IPS-18a (cell line): ENCODE measurements at regions not wholly inside any gene's neighbourhood (a gene's known extent, or its start where the extent isn't known, plus 50 kb on each side); places are given as distances from the start of the nearest gene placed in this dataset.

Experiments
- H3K27ac ChIP-seq: one replicate; pipeline ENCODE4 v1.5.1; 2013; ENCODE audit warnings: low read length
- H3K27me3 ChIP-seq: one replicate; pipeline ENCODE4 v1.6.1; 2013; ENCODE audit warnings: mild to moderate bottlenecking, low read length; ENCODE audit not compliant: control insufficient read depth, insufficient read depth
- H3K36me3 ChIP-seq: one replicate; pipeline ENCODE4 v1.6.1; 2013; ENCODE audit warnings: low read depth, low read length; ENCODE audit not compliant: control insufficient read depth
- H3K4me1 ChIP-seq: one replicate; pipeline ENCODE4 v1.6.1; 2013; ENCODE audit warnings: low read depth, low read length; ENCODE audit not compliant: control insufficient read depth
- H3K4me3 ChIP-seq: one replicate; pipeline ENCODE4 v1.5.1; 2013; ENCODE audit warnings: low read length
- H3K9ac ChIP-seq: one replicate; pipeline ENCODE4 v1.6.1; 2013; ENCODE audit warnings: mild to moderate bottlenecking, low read length, moderate library complexity
- H3K9me3 ChIP-seq: one replicate; pipeline ENCODE4 v1.6.1; 2013; ENCODE audit warnings: low read depth, low read length; ENCODE audit not compliant: control insufficient read depth

DNA sequence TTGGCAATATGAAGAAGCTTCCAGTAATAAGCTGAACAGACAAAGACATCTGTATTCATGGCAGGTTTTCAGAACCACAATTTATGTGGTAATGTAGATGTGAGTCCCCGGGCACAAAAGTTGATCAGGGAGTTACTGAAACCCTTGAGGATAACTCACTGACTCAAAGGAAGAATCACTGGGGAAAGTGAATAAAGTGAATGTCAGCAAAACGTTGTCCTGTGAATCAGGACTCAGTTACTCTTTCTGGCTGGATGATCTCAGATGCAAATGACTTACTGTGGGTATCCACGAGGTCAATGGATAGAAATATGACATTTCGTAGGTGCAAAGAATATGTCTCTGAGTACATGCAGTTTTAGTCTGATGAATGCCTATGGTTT lies 172.8 kb upstream of the CTBP2 start:
- Histone ChIP-seq H3K4me3 (no peak overlapping the region), H3K4me1 (no peaks in the 10 kb centered on the region), H3K9me3 (no peaks in the 10 kb centered on the region), H3K36me3 (no peaks in the 10 kb centered on the region), H3K27ac (no peak overlapping the region), H3K27me3 (no peaks in the 10 kb centered on the region), H3K9ac (no peak overlapping the region)

DNA sequence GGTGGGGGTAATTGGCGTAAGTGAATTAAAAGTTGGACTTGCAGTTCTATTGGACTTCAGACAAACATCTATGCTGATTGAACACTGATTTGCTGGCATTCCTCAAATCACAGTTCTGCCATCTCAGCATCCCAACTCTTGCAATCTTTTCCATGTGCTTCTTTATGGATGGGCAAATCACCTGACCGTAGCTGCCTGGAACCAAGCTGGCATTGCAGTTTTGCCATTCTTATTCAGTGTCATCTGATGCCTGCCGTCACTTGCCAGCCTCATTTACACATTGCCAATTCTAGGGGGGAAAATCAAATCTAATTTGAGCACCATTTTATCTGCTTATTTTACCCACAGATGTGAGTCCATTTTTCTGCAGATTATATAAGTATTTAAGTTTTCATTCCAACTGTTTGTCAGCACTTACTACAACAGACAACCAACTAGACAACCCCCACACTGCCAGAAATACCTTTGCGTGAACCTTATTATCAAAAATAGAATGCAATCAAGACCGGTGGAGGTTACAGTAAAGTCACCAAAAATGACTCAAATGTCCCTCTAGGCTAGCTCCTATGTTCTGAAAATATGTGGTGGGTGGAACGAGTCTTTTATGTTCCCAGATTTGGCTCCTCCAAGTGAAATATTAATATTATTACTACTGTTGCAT lies 172.3 kb upstream of the CTBP2 start:
- Histone ChIP-seq H3K27me3 (no peaks in the 10 kb centered on the region), H3K4me3 (no peak overlapping the region), H3K27ac (no peak overlapping the region), H3K36me3 (no peaks in the 10 kb centered on the region), H3K4me1 (no peaks in the 10 kb centered on the region), H3K9me3 (no peaks in the 10 kb centered on the region), H3K9ac (no peak overlapping the region)

DNA sequence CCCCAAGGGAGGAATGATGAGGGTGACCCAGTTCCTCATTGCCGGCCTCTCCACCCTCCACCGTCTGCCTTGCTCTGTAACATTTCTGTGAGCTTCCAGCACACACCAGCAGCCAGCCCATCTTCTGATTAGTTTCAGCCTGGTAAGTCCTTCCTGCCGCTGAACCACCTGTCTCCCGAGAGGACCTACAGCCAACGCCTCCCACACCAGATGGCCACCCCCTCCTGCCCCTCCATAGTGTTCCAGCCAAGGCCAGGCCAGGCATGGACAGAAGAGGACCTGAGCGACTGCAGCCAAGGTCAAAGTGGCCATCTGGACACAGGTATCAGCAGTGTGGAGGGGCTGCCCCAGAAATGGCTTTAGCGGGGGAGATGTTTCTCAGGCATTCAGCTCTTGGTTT lies 170.7 kb upstream of the CTBP2 start:
- Histone ChIP-seq H3K4me1 (no peaks in the 10 kb centered on the region), H3K27ac (no peak overlapping the region), H3K4me3 (no peak overlapping the region), H3K9me3 (no peaks in the 10 kb centered on the region), H3K9ac (no peak overlapping the region), H3K36me3 (no peaks in the 10 kb centered on the region), H3K27me3 (no peaks in the 10 kb centered on the region)

DNA sequence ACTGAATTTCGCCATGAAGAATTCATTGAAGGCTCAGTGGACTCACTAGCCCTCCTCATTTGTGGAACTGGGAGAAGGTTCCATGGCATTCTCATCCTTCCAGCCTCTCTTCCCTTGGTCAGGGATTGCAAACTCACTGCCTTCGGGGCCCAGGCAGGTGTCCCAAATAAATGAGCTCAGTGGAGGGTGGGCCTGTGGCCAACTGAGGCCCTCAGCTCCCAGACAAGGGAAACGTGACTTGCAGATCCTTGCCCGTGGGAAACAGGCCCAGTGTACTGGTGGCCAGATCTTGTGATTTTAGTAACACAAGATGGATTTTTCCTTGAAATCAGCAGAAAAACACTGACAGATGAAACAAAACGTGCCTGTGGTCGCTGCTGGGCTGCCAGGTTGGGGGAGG lies 168.7 kb upstream of the CTBP2 start:
- Histone ChIP-seq H3K36me3 (no peaks in the 10 kb centered on the region), H3K9me3 (no peaks in the 10 kb centered on the region), H3K27me3 (no peaks in the 10 kb centered on the region), H3K4me3 (no peak overlapping the region), H3K27ac (no peak overlapping the region), H3K4me1 (no peaks in the 10 kb centered on the region), H3K9ac (no peak overlapping the region)

DNA sequence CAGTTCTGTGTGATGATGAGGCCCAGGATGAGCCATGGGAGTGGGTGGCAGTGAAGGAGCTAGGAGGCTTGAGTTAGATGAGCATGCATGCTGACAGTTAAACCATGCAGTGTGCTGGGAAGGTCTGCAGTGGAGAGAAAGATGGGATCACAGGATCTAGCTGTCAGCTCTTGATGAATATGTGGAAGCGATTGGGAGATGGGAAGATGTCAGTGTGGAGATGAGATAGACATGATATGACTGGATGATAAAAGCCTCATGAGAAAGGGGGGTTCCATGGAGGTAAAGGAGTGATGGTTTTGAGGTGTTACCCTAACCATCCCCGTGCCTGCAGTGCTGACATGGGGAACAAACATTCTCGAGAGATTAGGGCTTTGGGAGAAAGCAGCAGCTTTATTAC lies 165.0 kb upstream of the CTBP2 start:
- Histone ChIP-seq H3K9ac (no peak overlapping the region), H3K4me1 (no peaks in the 10 kb centered on the region), H3K36me3 (no peaks in the 10 kb centered on the region), H3K27me3 (no peaks in the 10 kb centered on the region), H3K4me3 (no peak overlapping the region), H3K9me3 (no peaks in the 10 kb centered on the region), H3K27ac (no peak overlapping the region)

DNA sequence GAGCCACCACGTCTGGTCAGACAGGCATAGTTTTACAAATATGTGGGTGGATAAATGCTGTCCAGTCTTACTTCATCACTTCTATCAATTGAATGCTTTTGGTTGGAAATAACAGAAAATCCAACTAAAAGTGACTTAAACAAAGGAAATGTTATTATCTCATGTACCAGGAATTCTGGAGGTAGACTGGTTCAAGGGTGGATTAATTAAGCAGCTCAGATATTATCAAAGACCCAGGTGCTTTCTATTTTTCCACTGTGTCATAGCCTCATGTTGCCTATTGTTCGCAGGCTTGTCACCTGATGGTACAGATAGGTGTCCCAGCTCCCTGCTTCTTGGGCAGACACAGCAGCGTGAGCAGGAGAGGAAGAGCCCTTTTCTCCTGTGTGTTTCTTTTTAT lies 156.1 kb upstream of the CTBP2 start:
- H3K4me1 ChIP-seq = no peaks in the 10 kb centered on the region
- no peaks in the 10 kb centered on the region for H3K27me3 ChIP-seq
- no peak overlapping the region for H3K9ac ChIP-seq
- H3K36me3 ChIP-seq = no peaks in the 10 kb centered on the region
- H3K4me3 ChIP-seq = no peak overlapping the region
- H3K9me3 ChIP-seq = no peaks in the 10 kb centered on the region
- no peak overlapping the region for H3K27ac ChIP-seq

DNA sequence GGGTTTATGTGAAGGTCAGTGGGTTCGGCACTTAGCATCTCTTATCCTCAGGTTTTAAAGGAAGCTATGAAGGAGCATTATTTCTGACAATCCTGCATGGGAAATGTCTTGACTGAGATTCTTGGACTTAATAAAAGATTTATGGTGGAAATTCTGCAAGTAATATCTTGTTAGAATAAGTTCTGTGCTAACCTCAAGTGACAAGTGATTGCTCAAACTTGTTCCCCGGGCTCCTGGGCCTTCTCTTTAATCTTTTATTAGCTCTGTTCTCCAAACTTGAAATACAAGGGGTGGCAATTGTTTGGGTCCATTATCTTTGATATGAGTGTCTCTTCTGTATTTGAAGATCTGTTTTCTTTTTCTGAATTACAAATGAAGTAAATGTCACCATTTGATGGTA lies 140.6 kb upstream of the CTBP2 start:
- H3K4me3 ChIP-seq = no peak overlapping the region
- H3K27me3 ChIP-seq = no peaks in the 10 kb centered on the region
- H3K36me3 ChIP-seq = no peaks in the 10 kb centered on the region
- H3K27ac ChIP-seq = no peak overlapping the region
- no peaks in the 10 kb centered on the region for H3K4me1 ChIP-seq
- H3K9ac ChIP-seq = no peak overlapping the region
- no peaks in the 10 kb centered on the region for H3K9me3 ChIP-seq

DNA sequence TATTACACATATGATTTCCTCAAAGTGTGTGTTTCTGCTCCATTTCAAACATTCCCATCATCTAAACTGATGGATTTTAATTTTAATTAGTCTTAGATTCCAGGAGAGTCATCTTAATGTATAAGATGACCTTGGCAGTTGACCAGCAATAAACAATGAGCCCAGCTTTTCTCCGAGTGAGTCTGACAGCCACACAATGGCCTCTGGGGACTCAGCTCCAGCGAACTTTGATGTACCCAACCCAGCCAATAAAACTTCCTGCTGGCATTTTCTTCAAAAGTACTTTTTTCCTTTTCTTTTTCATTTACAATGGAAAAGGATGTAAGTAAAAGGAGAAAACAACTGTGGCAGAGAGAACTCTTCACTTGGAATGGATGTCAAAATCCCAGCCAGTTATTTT lies 139.1 kb upstream of the CTBP2 start:
- Histone ChIP-seq H3K27ac (no peak overlapping the region), H3K4me3 (no peak overlapping the region), H3K36me3 (no peaks in the 10 kb centered on the region), H3K27me3 (no peaks in the 10 kb centered on the region), H3K9ac (no peak overlapping the region), H3K4me1 (no peaks in the 10 kb centered on the region), H3K9me3 (no peaks in the 10 kb centered on the region)

DNA sequence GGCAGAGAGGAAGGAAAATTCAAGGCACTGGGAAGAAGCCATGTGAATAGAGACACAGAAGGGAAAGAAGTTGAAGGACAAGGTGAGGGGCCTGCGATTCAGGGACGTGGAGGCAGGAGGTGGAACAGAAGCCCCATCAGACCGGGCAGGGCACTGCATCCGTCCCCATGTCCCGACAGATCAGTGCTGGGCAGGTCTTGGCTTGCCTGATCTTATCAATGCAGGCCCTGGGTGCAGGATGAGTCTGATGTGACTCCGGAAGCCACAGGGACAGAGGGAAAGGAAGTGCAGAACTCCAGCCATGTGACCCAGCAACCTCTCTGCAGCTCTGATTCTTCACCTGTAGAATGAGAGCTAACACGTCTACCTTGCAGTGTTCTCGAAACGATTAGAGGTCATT lies 136.2 kb upstream of the CTBP2 start:
- no peak overlapping the region for H3K4me3 ChIP-seq
- no peaks in the 10 kb centered on the region for H3K9me3 ChIP-seq
- no peaks in the 10 kb centered on the region for H3K27me3 ChIP-seq

DNA sequence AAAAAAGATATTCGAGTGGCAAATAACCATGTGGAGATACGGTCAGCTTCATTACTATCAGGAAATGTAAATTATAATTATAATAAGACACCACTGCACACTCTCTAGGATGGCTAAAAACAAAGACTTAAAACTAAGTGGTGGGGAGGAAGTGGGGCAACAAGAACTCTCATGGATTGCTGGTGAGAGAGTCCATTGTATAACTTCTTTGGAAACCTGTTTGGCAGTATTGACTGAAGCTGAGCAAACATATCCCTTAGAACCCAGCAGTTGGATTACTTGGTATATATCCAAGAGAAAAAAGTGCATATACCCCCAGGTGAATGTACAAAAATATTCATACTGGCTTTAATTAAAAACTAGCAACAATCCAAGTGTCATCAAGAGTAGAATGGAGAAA lies 133.7 kb upstream of the CTBP2 start:
- no peaks in the 10 kb centered on the region for H3K4me1 ChIP-seq
- H3K9ac ChIP-seq = no peak overlapping the region
- H3K27me3 ChIP-seq = no peaks in the 10 kb centered on the region
- H3K36me3 ChIP-seq = no peaks in the 10 kb centered on the region
- no peak overlapping the region for H3K4me3 ChIP-seq
- H3K9me3 ChIP-seq = no peaks in the 10 kb centered on the region
- H3K27ac ChIP-seq = no peak overlapping the region

More for the DNA sequence above, 136.2 kb upstream of the CTBP2 start:
- no peaks in the 10 kb centered on the region for H3K36me3 ChIP-seq
- H3K4me1 ChIP-seq = no peaks in the 10 kb centered on the region
- no peak overlapping the region for H3K27ac ChIP-seq
- H3K9ac ChIP-seq = no peak overlapping the region

DNA sequence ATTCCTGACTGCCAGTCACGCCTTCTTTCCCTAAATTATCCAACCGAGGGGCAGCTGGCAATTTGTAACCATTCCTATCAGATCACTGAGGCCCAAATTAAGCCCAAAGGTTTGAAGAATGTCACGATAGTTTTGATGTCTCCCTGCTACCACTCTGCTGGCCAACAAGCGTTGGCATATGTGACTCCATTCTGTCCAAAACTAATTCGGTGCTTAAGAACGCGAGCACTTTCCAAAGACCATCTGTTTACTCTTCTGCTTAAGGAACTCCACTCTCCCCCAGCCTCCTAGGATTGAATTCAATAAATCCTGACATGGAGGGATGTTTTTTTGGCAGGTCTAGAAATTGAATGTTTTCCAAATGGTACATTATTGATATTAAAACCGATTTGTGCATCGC lies 131.5 kb upstream of the CTBP2 start:
- Histone ChIP-seq H3K9ac (no peak overlapping the region), H3K4me1 (no peaks in the 10 kb centered on the region), H3K4me3 (no peak overlapping the region), H3K27me3 (no peaks in the 10 kb centered on the region), H3K9me3 (no peaks in the 10 kb centered on the region), H3K27ac (no peak overlapping the region), H3K36me3 (no peaks in the 10 kb centered on the region)

DNA sequence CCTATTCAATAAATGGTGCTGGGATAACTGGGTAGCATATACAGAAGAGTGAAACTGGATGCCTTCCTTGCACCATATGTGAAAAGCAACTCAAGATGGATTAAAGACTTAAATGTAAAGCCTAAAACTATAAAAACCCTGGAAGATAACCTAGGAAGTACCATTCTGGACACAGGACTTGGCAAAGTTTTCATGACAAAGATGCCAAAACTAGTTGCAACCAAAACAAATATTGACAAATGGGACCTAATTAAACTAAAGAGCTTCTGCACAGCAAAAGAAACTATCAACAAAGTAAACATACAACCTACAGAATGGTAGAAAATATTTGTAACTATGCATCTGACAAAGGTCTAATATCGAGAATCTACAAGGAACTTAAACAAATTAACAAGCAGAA lies 129.1 kb upstream of the CTBP2 start:
- no peak overlapping the region for H3K9ac ChIP-seq
- no peaks in the 10 kb centered on the region for H3K36me3 ChIP-seq
- H3K4me1 ChIP-seq = no peaks in the 10 kb centered on the region
- H3K9me3 ChIP-seq = no peaks in the 10 kb centered on the region
- H3K27me3 ChIP-seq = no peaks in the 10 kb centered on the region
- no peak overlapping the region for H3K4me3 ChIP-seq
- H3K27ac ChIP-seq = no peak overlapping the region
